Epithelial cell of esophagus (primary cell): ENCODE measurements at regions not wholly inside any gene's neighbourhood (a gene's known extent, or its start where the extent isn't known, plus 50 kb on each side); places are given as distances from the start of the nearest gene placed in this dataset.

Experiments
- DNase-seq: peaks from one replicate; pipeline ENCODE4 v3.0.0; 2010; ENCODE audit warnings: low read depth
- H3K4me3 ChIP-seq: 2 replicates; pipeline ENCODE4 v1.5.1; 2011; ENCODE audit warnings: mild to moderate bottlenecking, low read length, control low read depth
- TF ChIP-seq, protein P1 (sequence below): IDR thresholded peaks from 2 replicates; pipeline ENCODE4 v1.5.1; 2011; ENCODE audit warnings: low read depth, mild to moderate bottlenecking, low read length, control low read depth, inconsistent platforms; ENCODE audit not compliant: insufficient read depth; ENCODE audit errors: missing control alignments

DNA sequence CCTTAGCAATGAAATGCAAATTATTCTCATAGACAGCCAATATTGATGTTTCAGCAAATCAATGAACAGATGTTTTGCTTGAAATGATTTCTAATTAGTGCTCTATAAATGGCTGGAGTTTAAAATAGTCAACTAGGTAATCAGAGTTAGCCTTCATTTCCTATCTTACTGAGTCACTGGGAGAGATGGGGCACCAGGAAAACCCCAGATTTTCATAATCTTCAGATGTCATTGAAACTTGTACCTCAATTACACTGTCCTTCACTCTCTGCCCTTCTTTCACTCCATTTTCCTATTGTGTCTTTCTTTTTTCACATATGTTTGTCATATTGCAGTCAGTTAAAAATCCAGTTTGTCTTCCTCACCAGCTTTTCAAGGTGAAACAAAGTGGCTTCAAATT is 92.7 kb downstream of the C12orf75 start:
- TF ChIP-seq, protein P1, sequence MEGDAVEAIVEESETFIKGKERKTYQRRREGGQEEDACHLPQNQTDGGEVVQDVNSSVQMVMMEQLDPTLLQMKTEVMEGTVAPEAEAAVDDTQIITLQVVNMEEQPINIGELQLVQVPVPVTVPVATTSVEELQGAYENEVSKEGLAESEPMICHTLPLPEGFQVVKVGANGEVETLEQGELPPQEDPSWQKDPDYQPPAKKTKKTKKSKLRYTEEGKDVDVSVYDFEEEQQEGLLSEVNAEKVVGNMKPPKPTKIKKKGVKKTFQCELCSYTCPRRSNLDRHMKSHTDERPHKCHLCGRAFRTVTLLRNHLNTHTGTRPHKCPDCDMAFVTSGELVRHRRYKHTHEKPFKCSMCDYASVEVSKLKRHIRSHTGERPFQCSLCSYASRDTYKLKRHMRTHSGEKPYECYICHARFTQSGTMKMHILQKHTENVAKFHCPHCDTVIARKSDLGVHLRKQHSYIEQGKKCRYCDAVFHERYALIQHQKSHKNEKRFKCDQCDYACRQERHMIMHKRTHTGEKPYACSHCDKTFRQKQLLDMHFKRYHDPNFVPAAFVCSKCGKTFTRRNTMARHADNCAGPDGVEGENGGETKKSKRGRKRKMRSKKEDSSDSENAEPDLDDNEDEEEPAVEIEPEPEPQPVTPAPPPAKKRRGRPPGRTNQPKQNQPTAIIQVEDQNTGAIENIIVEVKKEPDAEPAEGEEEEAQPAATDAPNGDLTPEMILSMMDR, result no peak
- no peak for DNase-seq
- no peak overlapping the region for H3K4me3 ChIP-seq

DNA sequence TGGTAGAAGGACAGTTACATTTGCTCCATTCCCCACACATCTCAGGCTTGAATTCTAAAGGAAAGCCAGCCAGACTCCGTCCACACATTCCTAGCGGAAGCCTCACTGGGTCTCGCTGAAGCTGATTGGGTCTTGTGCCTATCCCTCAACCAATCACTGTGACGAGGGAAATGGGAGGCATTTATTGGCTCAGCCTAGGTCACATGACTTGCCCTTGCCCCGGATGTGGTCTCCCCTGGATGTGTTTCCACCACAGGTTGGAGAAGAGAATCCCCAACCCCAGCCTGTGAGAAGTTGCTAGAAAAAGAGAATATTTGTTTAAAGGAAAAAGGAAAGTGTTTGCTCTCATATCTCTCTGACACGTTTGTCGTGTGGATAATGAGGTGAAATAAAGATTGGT is 93.4 kb downstream of the C12orf75 start:
- TF ChIP-seq, protein P1, result no peak
- DNase-seq, result no peak
- no peak overlapping the region for H3K4me3 ChIP-seq

DNA sequence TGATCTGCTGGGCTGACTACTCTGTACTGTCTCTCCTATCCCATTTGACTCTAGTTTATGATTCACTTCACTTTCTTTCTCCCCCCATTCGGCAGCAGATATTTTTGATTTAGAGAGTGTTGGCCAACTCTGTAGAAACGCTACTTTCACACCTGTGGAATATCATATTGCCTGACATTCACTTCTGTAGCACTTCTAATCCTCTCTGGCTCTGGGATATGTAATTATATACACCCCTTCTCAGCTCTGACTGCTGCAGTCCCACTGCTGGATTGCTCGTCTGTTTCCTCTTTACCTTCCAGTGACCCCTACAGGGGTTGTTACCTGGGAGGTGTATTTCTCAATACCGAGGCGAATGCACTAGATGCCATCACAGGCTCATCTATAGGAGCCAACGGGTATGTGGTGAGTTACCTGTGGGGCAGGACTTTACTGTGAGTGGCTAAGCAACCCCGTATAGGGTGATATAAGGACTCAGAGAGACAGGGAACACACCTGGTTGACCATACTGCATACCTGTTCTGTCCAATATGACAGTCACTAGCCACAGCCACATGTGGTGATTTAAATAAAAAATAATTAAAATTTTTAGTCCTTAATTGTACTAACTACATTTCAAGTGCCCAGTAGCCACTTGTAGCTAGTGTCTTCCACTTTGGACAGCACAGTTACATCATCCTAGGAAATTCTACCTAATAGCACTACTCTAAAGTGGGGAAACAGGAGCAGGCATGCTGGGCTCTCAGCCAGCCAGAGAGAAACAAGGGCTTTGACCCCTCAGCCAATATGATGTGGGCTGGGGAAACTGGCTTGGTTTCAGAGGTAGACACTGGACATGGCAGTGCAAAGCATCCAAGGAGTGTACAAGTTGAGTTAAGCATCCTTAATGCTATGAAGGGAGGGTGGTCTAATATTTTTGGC is 95.0 kb downstream of the C12orf75 start:
- no peak overlapping the region for H3K4me3 ChIP-seq
- DNase-seq, result no peak
- TF ChIP-seq, protein P1, result peak; percentile 8

DNA sequence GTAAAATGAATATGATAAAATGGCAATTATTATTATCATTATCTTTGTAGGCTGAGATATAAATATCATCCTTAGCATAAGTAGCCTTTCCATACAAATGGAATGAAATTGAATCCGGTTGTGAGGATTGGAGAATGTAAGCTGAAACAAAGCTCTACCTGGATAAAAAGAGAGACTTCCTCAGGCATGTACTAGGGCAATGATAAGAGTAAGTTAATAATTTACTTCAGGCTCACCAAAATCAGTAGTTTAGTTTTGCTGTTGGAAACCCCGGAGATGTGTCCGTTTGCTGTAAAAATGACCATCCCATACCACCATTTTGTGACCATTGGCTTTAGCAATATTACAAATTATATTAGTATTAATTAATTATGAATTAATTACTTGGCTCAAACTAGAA is 96.3 kb downstream of the C12orf75 start:
- DNase-seq, result no peak
- TF ChIP-seq, protein P1, result no peak
- no peak overlapping the region for H3K4me3 ChIP-seq

DNA sequence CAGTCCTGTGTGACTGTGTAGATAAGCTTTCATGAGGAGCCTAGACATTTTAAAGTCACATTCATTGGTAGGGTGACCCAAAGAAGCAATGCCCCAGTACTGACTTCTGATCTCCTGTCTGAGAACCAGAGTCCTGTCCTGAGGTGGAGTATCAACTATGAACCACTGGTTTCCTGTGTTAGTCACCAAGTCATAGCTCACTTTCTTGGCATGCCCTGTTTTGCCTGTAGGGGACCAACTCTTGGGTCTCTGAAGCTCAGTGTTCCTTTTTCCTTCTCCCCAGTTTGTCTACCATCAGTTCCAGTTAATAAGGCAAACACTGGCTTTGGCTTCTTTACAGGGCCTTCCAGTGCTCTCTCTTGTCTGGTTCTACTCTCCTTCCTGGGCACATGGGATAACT is 97.4 kb downstream of the C12orf75 start:
- peak; percentile 79 for DNase-seq
- H3K4me3 ChIP-seq, result no peak overlapping the region
- TF ChIP-seq, protein P1, result peak; percentile 38

DNA sequence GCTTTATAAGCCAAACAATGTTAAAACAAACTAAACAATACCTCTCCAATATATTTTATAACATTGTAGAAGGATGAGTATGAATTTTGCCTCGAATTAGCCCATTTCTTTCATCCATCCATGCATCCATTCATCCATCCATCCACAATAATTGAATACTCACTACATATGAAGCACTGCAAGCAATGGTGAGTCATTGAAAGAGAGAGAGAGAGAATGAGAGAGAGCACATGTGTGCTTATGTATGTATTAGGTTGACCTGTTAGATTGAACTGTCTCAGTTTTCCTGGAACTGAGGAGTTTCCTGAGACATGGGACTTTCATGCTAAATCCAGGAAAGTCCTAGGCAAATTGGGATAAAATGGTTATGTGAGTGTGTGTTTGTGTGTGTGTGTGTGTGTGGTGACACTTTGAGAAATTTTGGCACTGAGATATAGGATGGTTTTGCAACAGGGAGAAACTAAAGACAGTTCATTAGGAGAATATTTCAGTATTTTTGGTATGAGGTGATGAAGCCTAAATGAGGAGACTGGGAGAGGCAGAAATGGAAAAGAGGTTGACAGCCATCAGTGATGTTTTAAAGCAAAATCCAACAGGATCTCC is 98.4 kb downstream of the C12orf75 start:
- H3K4me3 ChIP-seq, result no peak overlapping the region
- DNase-seq, result peak; percentile 44
- TF ChIP-seq, protein P1, result no peak

DNA sequence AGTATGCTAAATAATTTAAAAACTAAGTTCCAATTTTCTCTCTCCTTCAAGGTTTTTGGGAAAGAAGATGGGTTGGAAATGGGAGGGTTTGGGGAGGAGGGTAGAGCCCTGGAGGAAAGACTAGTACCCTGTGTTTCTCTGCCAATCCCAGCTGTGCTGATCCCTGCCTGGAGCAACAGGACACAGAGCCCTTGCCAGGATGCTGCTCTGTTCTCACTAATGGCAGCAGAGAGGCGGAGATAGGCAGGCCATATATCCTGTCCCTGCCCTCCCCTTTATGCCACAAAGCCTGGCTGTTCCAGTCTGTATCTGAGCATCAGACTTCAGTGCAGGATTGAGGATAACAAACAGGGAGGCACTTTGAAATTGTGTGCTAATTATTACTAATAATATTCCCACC is 99.0 kb downstream of the C12orf75 start:
- TF ChIP-seq, protein P1, result no peak
- no peak for DNase-seq
- no peak overlapping the region for H3K4me3 ChIP-seq
